ENCODE measurements at regions not wholly inside any gene's neighbourhood (a gene's known extent, or its start where the extent isn't known, plus 50 kb on each side); places are given as distances from the start of the nearest gene placed in this dataset.

GRCh38 chr2:66283787-66284186, 151.1 kb upstream of the MEIS1 start:
- no peak overlapping the region for H2AFZ ChIP-seq (ENCODE audit: insufficient read depth, low read depth, low read length, poor library complexity, severe bottlenecking)

DNA sequence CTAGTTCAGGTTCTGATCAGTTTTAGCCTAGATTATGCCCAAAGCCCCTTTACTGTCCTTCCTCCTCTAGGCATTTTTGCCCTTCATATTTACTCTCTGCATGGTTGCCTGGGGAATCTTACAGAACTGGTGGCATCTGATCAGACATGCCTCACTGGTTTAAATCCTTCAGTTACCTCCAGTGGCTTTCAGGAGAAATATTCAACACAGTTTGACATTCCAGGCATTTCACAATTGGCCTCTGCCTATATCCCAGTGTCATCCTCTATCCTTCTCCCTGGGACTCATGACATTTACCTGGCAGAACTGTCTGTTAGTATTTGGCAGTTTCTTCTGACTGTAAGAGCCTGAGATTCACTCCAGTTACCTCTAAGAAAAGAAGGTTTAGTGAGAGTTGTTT, 152.9 kb upstream of the MEIS1 start:
- intact Hi-C loops (cut with micrococcal nuclease): no loop called here
- Mint-ChIP-seq H3K4me1 (no peaks in the 10 kb centered on the region), H3K27ac (no peak overlapping the region), H3K9me3 (peaks cover 0 to 3% (median 0%) of the 10 kb centered on the region in 7 donors), H3K27me3 (ENCODE audit: low read depth in 3 of 3) (no peaks in the 10 kb centered on the region), H3K36me3 (no peaks in the 10 kb centered on the region), H3K4me3 (no peak overlapping the region)
- peaks cover 0 to 3% of the 10 kb centered on the region in 2 donors for H3K9me3 ChIP-seq (replicated peaks in 1 of 2; ENCODE audit: control insufficient read depth in 1 of 2, insufficient read depth in 1 of 2, low read length in 2 of 2)
- H3K36me3 ChIP-seq (replicated peaks in 1 of 2; ENCODE audit: control insufficient read depth in 1 of 2, insufficient read depth in 2 of 2, low read length in 2 of 2): no peaks in the 10 kb centered on the region
- no peak overlapping the region for H3K27ac ChIP-seq (ENCODE audit: low read depth in 1 of 2, low read length in 2 of 2)
- TF ChIP-seq, protein P1, sequence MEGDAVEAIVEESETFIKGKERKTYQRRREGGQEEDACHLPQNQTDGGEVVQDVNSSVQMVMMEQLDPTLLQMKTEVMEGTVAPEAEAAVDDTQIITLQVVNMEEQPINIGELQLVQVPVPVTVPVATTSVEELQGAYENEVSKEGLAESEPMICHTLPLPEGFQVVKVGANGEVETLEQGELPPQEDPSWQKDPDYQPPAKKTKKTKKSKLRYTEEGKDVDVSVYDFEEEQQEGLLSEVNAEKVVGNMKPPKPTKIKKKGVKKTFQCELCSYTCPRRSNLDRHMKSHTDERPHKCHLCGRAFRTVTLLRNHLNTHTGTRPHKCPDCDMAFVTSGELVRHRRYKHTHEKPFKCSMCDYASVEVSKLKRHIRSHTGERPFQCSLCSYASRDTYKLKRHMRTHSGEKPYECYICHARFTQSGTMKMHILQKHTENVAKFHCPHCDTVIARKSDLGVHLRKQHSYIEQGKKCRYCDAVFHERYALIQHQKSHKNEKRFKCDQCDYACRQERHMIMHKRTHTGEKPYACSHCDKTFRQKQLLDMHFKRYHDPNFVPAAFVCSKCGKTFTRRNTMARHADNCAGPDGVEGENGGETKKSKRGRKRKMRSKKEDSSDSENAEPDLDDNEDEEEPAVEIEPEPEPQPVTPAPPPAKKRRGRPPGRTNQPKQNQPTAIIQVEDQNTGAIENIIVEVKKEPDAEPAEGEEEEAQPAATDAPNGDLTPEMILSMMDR (IDR thresholded peaks at IDR 0.05): no peak
- H4K20me1 ChIP-seq (ENCODE audit: insufficient read depth, low read length): no peaks in the 10 kb centered on the region
- no peak overlapping the region for H3K9ac ChIP-seq (ENCODE audit: insufficient read depth, low read length, poor library complexity, severe bottlenecking)
- H3K79me2 ChIP-seq (ENCODE audit: insufficient read depth, low read length): no peaks in the 10 kb centered on the region
- H3K4me3 ChIP-seq (replicated peaks in 1 of 3; ENCODE audit: low read depth in 2 of 3, low read length in 3 of 3): no peak overlapping the region
- H3K4me2 ChIP-seq (replicated peaks; ENCODE audit: extremely low read depth, low read length, poor library complexity, severe bottlenecking): no peak overlapping the region
- no peak for DNase-seq
- H2AFZ ChIP-seq (ENCODE audit: insufficient read depth, low read depth, low read length, poor library complexity, severe bottlenecking): no peak overlapping the region
- H3K4me1 ChIP-seq (ENCODE audit: control insufficient read depth in 1 of 2, insufficient read depth in 2 of 2, low read length in 2 of 2): no peaks in the 10 kb centered on the region
- H3K27me3 ChIP-seq (ENCODE audit: control insufficient read depth in 2 of 2, insufficient read depth in 2 of 2, low read length in 2 of 2): no peaks in the 10 kb centered on the region

More at GRCh38 chr2:66283787-66284186, 151.1 kb upstream of the MEIS1 start:
- peaks cover 0 to 3% of the 10 kb centered on the region in 2 donors for H3K9me3 ChIP-seq (replicated peaks in 1 of 2; ENCODE audit: control insufficient read depth in 1 of 2, insufficient read depth in 1 of 2, low read length in 2 of 2)
- H3K4me1 ChIP-seq (ENCODE audit: control insufficient read depth in 1 of 2, insufficient read depth in 2 of 2, low read length in 2 of 2): no peaks in the 10 kb centered on the region
- Mint-ChIP-seq H3K4me3 (no peak overlapping the region), H3K9me3 (peaks cover 0 to 5% (median 1%) of the 10 kb centered on the region in 7 donors), H3K27me3 (ENCODE audit: low read depth in 3 of 3) (no peaks in the 10 kb centered on the region), H3K4me1 (no peaks in the 10 kb centered on the region), H3K36me3 (no peaks in the 10 kb centered on the region), H3K27ac (no peak overlapping the region)
- no CpG with 5 or more reads among the region's 1 CpG for WGBS (ENCODE audit: insufficient coverage)
- H3K4me2 ChIP-seq (replicated peaks; ENCODE audit: extremely low read depth, low read length, poor library complexity, severe bottlenecking): no peak overlapping the region
- TF ChIP-seq, protein P1 (IDR thresholded peaks at IDR 0.05): no peak
- no peaks in the 10 kb centered on the region for H4K20me1 ChIP-seq (ENCODE audit: insufficient read depth, low read length)
- no peak overlapping the region for H3K9ac ChIP-seq (ENCODE audit: insufficient read depth, low read length, poor library complexity, severe bottlenecking)
- no peaks in the 10 kb centered on the region for H3K27me3 ChIP-seq (ENCODE audit: control insufficient read depth in 2 of 2, insufficient read depth in 2 of 2, low read length in 2 of 2)
- no peak overlapping the region for H3K4me3 ChIP-seq (replicated peaks in 1 of 3; ENCODE audit: low read depth in 2 of 3, low read length in 3 of 3)
- DNase-seq: no peak
- H3K27ac ChIP-seq (ENCODE audit: low read depth in 1 of 2, low read length in 2 of 2): no peak overlapping the region
- H3K79me2 ChIP-seq (ENCODE audit: insufficient read depth, low read length): no peaks in the 10 kb centered on the region
- intact Hi-C loops (cut with micrococcal nuclease): no loop called here
- no peaks in the 10 kb centered on the region for H3K36me3 ChIP-seq (replicated peaks in 1 of 2; ENCODE audit: control insufficient read depth in 1 of 2, insufficient read depth in 2 of 2, low read length in 2 of 2)

Measured in CD14-positive monocyte (primary cell).